Liver (tissue), 8 donors: ENCODE measurements at regions not wholly inside any gene's neighbourhood (a gene's known extent, or its start where the extent isn't known, plus 50 kb on each side); places are given as distances from the start of the nearest gene placed in this dataset.

ENCODE experiments used
- DNase-seq: peaks from one replicate; pipeline ENCODE4 v3.0.0-alpha.2; 2017; ENCODE audit warnings: low spot score
- H3K27ac ChIP-seq, 2 donors: one replicate each; pipeline ENCODE4 v1.7.0; 2013; ENCODE audit warnings: inconsistent platforms in 2 of 2, low read length in 2 of 2, control low read depth in 1 of 2, low read depth in 1 of 2, mild to moderate bottlenecking in 1 of 2
- H3K27me3 ChIP-seq, 4 donors: one replicate each; pipeline versions ENCODE4 v1.6.1 to v1.7.0; 2013; ENCODE audit warnings: low read length in 3 of 4, inconsistent platforms in 1 of 4, mild to moderate bottlenecking in 1 of 4, moderate library complexity in 1 of 4; ENCODE audit not compliant: control insufficient read depth in 4 of 4, insufficient read depth in 4 of 4
- H3K36me3 ChIP-seq, 4 donors: one replicate each; pipeline versions ENCODE4 v1.6.1 to v1.7.0; 2013; ENCODE audit warnings: low read length in 3 of 4, mild to moderate bottlenecking in 3 of 4, low read depth in 1 of 4, moderate library complexity in 1 of 4; ENCODE audit not compliant: control insufficient read depth in 4 of 4, insufficient read depth in 3 of 4
- H3K4me1 ChIP-seq, 4 donors: one replicate each; pipeline versions ENCODE4 v1.6.1 to v1.7.0; 2013; ENCODE audit warnings: low read length in 3 of 4, mild to moderate bottlenecking in 3 of 4, moderate library complexity in 1 of 4; ENCODE audit not compliant: control insufficient read depth in 4 of 4, insufficient read depth in 4 of 4
- H3K4me3 ChIP-seq, 3 donors: one replicate each; pipeline versions ENCODE4 v1.6.1 to v1.7.0; 2013; ENCODE audit warnings: low read length in 3 of 3, control low read depth in 1 of 3, low read depth in 1 of 3, mild to moderate bottlenecking in 1 of 3
- H3K9ac ChIP-seq, 2 donors: one replicate each; pipeline ENCODE4 v1.7.0; 2013; ENCODE audit warnings: low read length in 2 of 2, mild to moderate bottlenecking in 2 of 2, moderate library complexity in 2 of 2, control low read depth in 1 of 2, low read depth in 1 of 2
- H3K9me3 ChIP-seq, 4 donors: one replicate each; pipeline versions ENCODE4 v1.6.1 to v1.7.0; 2013; ENCODE audit warnings: low read length in 3 of 4; ENCODE audit not compliant: control insufficient read depth in 4 of 4
- EGR1 ChIP-seq, 2 donors: IDR thresholded peaks; 2 replicates each; pipeline ENCODE4 v1.6.1; 2016 to 2018; ENCODE audit warnings: antibody characterized with exemption in 2 of 2, low read depth in 2 of 2
- FOXA1 ChIP-seq: IDR thresholded peaks from 2 replicates; pipeline ENCODE4 v1.6.1; 2016; ENCODE audit warnings: antibody characterized with exemption
- FOXA2 ChIP-seq: IDR thresholded peaks from 2 replicates; pipeline ENCODE4 v1.6.1; 2016; ENCODE audit warnings: antibody characterized with exemption
- GABPA ChIP-seq, 2 donors: IDR thresholded peaks in 1 of 2; conservative IDR thresholded peaks in 1 of 2; 2 replicates each; pipeline ENCODE4 v1.6.1; 2016; ENCODE audit warnings: antibody characterized with exemption in 2 of 2, mild to moderate bottlenecking in 1 of 2, moderate library complexity in 1 of 2
- HNF4A ChIP-seq, 2 donors: conservative IDR thresholded peaks; 2 replicates each; pipeline ENCODE4 v1.6.1; 2016; ENCODE audit warnings: antibody characterized with exemption in 2 of 2, mild to moderate bottlenecking in 2 of 2
- HNF4G ChIP-seq: IDR thresholded peaks from 2 replicates; pipeline ENCODE4 v1.6.1; 2016; ENCODE audit warnings: antibody characterized with exemption
- JUND ChIP-seq, 2 donors: IDR thresholded peaks; 2 replicates each; pipeline ENCODE4 v1.6.1; 2016; ENCODE audit warnings: antibody characterized with exemption in 2 of 2
- NR2F2 ChIP-seq: IDR thresholded peaks from 2 replicates; pipeline ENCODE4 v1.6.1; 2016; ENCODE audit warnings: antibody characterized with exemption
- RAD21 ChIP-seq, 2 donors: IDR thresholded peaks; 2 replicates each; pipeline ENCODE4 v1.6.1; 2016; ENCODE audit warnings: antibody characterized with exemption in 2 of 2, mild to moderate bottlenecking in 2 of 2
- RXRA ChIP-seq, 2 donors: IDR thresholded peaks; 2 replicates each; pipeline ENCODE4 v1.6.1; 2017 to 2018; ENCODE audit warnings: antibody characterized with exemption in 2 of 2, mild to moderate bottlenecking in 1 of 2
- SP1 ChIP-seq: IDR thresholded peaks from 2 replicates; pipeline ENCODE4 v1.6.1; 2018; ENCODE audit warnings: antibody characterized with exemption, mild to moderate bottlenecking
- TAF1 ChIP-seq: conservative IDR thresholded peaks from 2 replicates; pipeline ENCODE4 v1.6.1; 2016; ENCODE audit warnings: antibody characterized with exemption, mild to moderate bottlenecking
- YY1 ChIP-seq: IDR thresholded peaks from 2 replicates; pipeline ENCODE4 v1.6.1; 2016; ENCODE audit warnings: antibody characterized with exemption, mild to moderate bottlenecking
- WGBS: extraction: QIAGEN DNeasy Blood & Tissue Kit; methylation state at CpG from one replicate; pipeline ENCODE4 v1.1.7; 2013; 5-methylcytosine and 5-hydroxymethylcytosine counted together
- TF ChIP-seq, protein P1 (sequence below): IDR thresholded peaks from 2 replicates; pipeline ENCODE4 v1.6.1; 2016; ENCODE audit warnings: antibody characterized with exemption, mild to moderate bottlenecking
- TF ChIP-seq, protein P2 (sequence below): IDR thresholded peaks from 2 replicates; pipeline ENCODE4 v1.6.1; 2016; ENCODE audit warnings: antibody characterized with exemption
- TF ChIP-seq, protein P3 (sequence below): fragments of 150-350 bp; IDR thresholded peaks from 2 replicates; pipeline ENCODE4 v1.5.1; 2017; ENCODE audit warnings: improper control_type of control experiment, low read depth, low read length; ENCODE audit not compliant: missing input control
- TF ChIP-seq, protein P4 (sequence below): IDR thresholded peaks from 2 replicates; pipeline ENCODE4 v1.6.1; 2016; ENCODE audit warnings: antibody characterized with exemption
- TF ChIP-seq, protein P5 (sequence below): IDR thresholded peaks from 2 replicates; pipeline ENCODE4 v1.6.1; 2016; ENCODE audit warnings: antibody characterized with exemption
- donor health status: healthy.
- donor health status: healthy.
- donor health status: healthy.
- donor health status: healthy.
- donor health status: healthy.

DNA sequence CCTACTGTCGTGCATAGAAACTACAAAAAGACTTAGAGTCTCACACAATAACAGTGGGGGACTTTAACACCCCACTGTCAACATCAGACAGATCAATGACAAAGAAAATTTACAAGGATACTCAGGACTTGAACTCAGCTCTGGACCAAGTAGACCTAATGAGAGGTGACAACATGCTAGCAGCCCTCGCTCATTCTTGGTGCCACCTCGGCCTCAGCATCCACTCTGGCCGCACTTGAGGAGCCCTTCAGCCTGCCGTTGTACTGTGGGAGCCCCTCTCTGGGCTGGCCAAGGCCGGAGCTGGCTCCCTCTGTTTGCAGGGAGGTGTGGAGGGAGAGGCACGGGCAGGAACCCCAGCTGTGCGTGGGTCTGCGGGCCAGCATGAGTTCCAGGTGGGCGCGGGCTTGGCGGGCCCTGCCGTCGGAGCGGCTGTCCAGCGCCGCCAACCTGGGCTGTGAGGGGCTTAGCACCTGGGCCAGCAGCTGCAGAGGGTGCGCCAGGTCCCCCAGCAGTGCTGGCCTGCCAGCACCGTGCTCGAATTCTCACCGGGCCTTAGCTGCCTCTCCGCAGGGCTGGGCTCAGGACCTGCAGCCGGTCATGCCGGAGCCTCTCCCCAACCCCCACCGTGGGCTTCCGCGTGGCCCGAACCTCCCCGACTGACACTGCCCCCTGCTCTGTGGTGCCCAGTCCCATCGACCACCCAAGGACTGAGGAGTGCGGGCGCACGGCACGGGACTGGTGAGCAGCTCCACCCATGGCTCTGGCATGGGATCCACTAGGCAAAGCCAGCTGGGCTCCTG is 205.6 kb downstream of the FRK start:
- H3K9ac ChIP-seq, result no peak overlapping the region
- H3K4me3 ChIP-seq, result no peak overlapping the region
- TF ChIP-seq FOXA1 (no peak), RXRA (IDR thresholded peaks at IDR 0.05) (no peak), EGR1 (IDR thresholded peaks at IDR 0.05; ENCODE audit: low read depth in 2 of 2) (no peak), HNF4A (conservative IDR thresholded peaks at IDR 0.05) (no peak), SP1 (no peak), GABPA (IDR thresholded peaks at IDR 0.05 in 1 of 2, conservative IDR thresholded peaks at IDR 0.05 in 1 of 2) (no peak), RAD21 (IDR thresholded peaks at IDR 0.05) (no peak), NR2F2 (no peak), TAF1 (no peak), JUND (IDR thresholded peaks at IDR 0.05) (no peak), FOXA2 (no peak), HNF4G (no peak), YY1 (no peak)
- TF ChIP-seq, protein P1, sequence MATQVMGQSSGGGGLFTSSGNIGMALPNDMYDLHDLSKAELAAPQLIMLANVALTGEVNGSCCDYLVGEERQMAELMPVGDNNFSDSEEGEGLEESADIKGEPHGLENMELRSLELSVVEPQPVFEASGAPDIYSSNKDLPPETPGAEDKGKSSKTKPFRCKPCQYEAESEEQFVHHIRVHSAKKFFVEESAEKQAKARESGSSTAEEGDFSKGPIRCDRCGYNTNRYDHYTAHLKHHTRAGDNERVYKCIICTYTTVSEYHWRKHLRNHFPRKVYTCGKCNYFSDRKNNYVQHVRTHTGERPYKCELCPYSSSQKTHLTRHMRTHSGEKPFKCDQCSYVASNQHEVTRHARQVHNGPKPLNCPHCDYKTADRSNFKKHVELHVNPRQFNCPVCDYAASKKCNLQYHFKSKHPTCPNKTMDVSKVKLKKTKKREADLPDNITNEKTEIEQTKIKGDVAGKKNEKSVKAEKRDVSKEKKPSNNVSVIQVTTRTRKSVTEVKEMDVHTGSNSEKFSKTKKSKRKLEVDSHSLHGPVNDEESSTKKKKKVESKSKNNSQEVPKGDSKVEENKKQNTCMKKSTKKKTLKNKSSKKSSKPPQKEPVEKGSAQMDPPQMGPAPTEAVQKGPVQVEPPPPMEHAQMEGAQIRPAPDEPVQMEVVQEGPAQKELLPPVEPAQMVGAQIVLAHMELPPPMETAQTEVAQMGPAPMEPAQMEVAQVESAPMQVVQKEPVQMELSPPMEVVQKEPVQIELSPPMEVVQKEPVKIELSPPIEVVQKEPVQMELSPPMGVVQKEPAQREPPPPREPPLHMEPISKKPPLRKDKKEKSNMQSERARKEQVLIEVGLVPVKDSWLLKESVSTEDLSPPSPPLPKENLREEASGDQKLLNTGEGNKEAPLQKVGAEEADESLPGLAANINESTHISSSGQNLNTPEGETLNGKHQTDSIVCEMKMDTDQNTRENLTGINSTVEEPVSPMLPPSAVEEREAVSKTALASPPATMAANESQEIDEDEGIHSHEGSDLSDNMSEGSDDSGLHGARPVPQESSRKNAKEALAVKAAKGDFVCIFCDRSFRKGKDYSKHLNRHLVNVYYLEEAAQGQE, result no peak
- TF ChIP-seq, protein P2, sequence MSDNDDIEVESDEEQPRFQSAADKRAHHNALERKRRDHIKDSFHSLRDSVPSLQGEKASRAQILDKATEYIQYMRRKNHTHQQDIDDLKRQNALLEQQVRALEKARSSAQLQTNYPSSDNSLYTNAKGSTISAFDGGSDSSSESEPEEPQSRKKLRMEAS, result no peak
- TF ChIP-seq, protein P3, sequence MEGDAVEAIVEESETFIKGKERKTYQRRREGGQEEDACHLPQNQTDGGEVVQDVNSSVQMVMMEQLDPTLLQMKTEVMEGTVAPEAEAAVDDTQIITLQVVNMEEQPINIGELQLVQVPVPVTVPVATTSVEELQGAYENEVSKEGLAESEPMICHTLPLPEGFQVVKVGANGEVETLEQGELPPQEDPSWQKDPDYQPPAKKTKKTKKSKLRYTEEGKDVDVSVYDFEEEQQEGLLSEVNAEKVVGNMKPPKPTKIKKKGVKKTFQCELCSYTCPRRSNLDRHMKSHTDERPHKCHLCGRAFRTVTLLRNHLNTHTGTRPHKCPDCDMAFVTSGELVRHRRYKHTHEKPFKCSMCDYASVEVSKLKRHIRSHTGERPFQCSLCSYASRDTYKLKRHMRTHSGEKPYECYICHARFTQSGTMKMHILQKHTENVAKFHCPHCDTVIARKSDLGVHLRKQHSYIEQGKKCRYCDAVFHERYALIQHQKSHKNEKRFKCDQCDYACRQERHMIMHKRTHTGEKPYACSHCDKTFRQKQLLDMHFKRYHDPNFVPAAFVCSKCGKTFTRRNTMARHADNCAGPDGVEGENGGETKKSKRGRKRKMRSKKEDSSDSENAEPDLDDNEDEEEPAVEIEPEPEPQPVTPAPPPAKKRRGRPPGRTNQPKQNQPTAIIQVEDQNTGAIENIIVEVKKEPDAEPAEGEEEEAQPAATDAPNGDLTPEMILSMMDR, result no peak
- TF ChIP-seq, protein P4, sequence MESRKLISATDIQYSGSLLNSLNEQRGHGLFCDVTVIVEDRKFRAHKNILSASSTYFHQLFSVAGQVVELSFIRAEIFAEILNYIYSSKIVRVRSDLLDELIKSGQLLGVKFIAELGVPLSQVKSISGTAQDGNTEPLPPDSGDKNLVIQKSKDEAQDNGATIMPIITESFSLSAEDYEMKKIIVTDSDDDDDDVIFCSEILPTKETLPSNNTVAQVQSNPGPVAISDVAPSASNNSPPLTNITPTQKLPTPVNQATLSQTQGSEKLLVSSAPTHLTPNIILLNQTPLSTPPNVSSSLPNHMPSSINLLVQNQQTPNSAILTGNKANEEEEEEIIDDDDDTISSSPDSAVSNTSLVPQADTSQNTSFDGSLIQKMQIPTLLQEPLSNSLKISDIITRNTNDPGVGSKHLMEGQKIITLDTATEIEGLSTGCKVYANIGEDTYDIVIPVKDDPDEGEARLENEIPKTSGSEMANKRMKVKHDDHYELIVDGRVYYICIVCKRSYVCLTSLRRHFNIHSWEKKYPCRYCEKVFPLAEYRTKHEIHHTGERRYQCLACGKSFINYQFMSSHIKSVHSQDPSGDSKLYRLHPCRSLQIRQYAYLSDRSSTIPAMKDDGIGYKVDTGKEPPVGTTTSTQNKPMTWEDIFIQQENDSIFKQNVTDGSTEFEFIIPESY, result no peak
- TF ChIP-seq, protein P5, sequence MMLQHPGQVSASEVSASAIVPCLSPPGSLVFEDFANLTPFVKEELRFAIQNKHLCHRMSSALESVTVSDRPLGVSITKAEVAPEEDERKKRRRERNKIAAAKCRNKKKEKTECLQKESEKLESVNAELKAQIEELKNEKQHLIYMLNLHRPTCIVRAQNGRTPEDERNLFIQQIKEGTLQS, result no peak
- H3K9me3 ChIP-seq, result no peaks in the 10 kb centered on the region
- no peak for DNase-seq
- 93% methylated on average over 34 of the region's 34 CpGs for WGBS
- no peaks in the 10 kb centered on the region for H3K27me3 ChIP-seq
- no peaks in the 10 kb centered on the region for H3K4me1 ChIP-seq
- no peak overlapping the region for H3K27ac ChIP-seq
- no peaks in the 10 kb centered on the region for H3K36me3 ChIP-seq
